T-helper 9 cell (primary cell): ENCODE measurements at regions not wholly inside any gene's neighbourhood (a gene's known extent, or its start where the extent isn't known, plus 50 kb on each side); places are given as distances from the start of the nearest gene placed in this dataset.
"Not testable (repeated sequence)": the region's sequence is repeated elsewhere in the genome, so short reads cannot be mapped to it uniquely, and the experiment has no call there.

Experiments
- DNase-seq: peaks from one replicate; pipeline ENCODE4 v3.0.0-alpha.2; 2020

GRCh38 chr6:14578994-14579393, 461.4 kb downstream of the CD83 start:
- DNase-seq: no peak

- DNase-seq: no peak
Measured at GRCh38 chr6:14582749-14583148, 465.2 kb downstream of the CD83 start.

- no peak for DNase-seq
Measured at GRCh38 chr6:14583826-14584225, 466.3 kb downstream of the CD83 start.

- no peak for DNase-seq
Measured at GRCh38 chr6:14584450-14584849, 466.9 kb downstream of the CD83 start.

GRCh38 chr6:14585689-14586088, 468.1 kb downstream of the CD83 start:
- no peak for DNase-seq

- no peak for DNase-seq
Measured at GRCh38 chr6:14589175-14589574, 471.6 kb downstream of the CD83 start.

- no peak for DNase-seq
Measured at GRCh38 chr6:14590586-14590985, 473.0 kb downstream of the CD83 start.

GRCh38 chr6:14591998-14592397, 474.4 kb downstream of the CD83 start:
- no peak for DNase-seq

- DNase-seq: no peak
Measured at GRCh38 chr6:14593286-14593685, 475.7 kb downstream of the CD83 start.

GRCh38 chr6:14595751-14596150, 478.2 kb downstream of the CD83 start:
- DNase-seq: no peak

- no peak for DNase-seq
Measured at GRCh38 chr6:14596410-14596809, 478.8 kb downstream of the CD83 start.

GRCh38 chr6:14597090-14597489, 479.5 kb downstream of the CD83 start:
- DNase-seq: no peak

- no peak for DNase-seq
Measured at GRCh38 chr6:14598017-14598864, 480.7 kb downstream of the CD83 start.

GRCh38 chr6:14600306-14600705, 482.7 kb downstream of the CD83 start:
- DNase-seq: not testable (repeated sequence)

GRCh38 chr6:14601490-14601889, 483.9 kb downstream of the CD83 start:
- no peak for DNase-seq

- no peak for DNase-seq
Measured at GRCh38 chr6:14606353-14606752, 488.8 kb downstream of the CD83 start.

- DNase-seq: no peak
Measured at GRCh38 chr6:14610141-14610540, 492.6 kb downstream of the CD83 start.

- no peak for DNase-seq
Measured at GRCh38 chr6:14612016-14612980, 494.7 kb downstream of the CD83 start.

- DNase-seq: no peak
Measured at GRCh38 chr6:14614631-14615030, 497.1 kb downstream of the CD83 start.

- DNase-seq: no peak
Measured at GRCh38 chr6:14616656-14617055, 499.1 kb downstream of the CD83 start.

GRCh38 chr6:14618759-14619418, 501.3 kb downstream of the CD83 start:
- no peak for DNase-seq

GRCh38 chr6:14619419-14619781, 501.8 kb downstream of the CD83 start:
- DNase-seq: no peak

- DNase-seq: no peak
Measured at GRCh38 chr6:14620522-14620921, 502.9 kb downstream of the CD83 start.
